ENCODE measurements at regions not wholly inside any gene's neighbourhood (a gene's known extent, or its start where the extent isn't known, plus 50 kb on each side); places are given as distances from the start of the nearest gene placed in this dataset.

DNA sequence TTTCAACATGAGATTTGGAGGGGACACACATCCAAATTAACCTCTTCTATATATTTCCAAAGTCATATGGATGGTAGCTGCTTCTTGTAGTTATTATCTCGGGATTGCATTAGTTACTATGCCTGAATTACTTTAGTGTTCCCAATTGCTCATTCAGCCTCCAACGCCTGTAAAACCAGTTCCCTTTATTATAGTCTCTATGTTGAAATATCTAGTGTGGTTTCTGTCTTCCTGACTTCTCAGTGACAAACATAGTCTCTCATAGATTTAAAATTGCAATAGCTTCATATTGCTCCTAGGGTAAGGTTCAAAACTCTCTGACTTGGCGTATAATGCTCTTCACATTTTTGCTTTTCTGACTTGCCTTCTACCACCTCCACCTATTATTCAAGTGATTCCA, 366.4 kb downstream of the CASP12 start:
- Histone ChIP-seq H3K27ac (no peak overlapping the region), H3K9me3 (no peaks in the 10 kb centered on the region), H3K4me1 (peaks cover 0 to 10% of the 10 kb centered on the region in 2 donors), H3K4me3 (no peak overlapping the region), H3K27me3 (no peaks in the 10 kb centered on the region), H3K36me3 (no peaks in the 10 kb centered on the region)
- in situ Hi-C loops (cut with MboI; ENCODE audit: low sequenced_read_pairs in 4 of 4), result no loop called here
- no peak for TF ChIP-seq POLR2A (IDR thresholded peaks at IDR 0.05)
- TF ChIP-seq, protein P1, sequence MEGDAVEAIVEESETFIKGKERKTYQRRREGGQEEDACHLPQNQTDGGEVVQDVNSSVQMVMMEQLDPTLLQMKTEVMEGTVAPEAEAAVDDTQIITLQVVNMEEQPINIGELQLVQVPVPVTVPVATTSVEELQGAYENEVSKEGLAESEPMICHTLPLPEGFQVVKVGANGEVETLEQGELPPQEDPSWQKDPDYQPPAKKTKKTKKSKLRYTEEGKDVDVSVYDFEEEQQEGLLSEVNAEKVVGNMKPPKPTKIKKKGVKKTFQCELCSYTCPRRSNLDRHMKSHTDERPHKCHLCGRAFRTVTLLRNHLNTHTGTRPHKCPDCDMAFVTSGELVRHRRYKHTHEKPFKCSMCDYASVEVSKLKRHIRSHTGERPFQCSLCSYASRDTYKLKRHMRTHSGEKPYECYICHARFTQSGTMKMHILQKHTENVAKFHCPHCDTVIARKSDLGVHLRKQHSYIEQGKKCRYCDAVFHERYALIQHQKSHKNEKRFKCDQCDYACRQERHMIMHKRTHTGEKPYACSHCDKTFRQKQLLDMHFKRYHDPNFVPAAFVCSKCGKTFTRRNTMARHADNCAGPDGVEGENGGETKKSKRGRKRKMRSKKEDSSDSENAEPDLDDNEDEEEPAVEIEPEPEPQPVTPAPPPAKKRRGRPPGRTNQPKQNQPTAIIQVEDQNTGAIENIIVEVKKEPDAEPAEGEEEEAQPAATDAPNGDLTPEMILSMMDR (IDR thresholded peaks at IDR 0.05 in 4 of 5, conservative IDR thresholded peaks at IDR 0.05 in 1 of 5), result no peak
- DNase-seq, result no peak
- no peak for ATAC-seq
- intact Hi-C loops (cut with DNase I; ENCODE audit: low total_unique reads), result no loop called here

DNA sequence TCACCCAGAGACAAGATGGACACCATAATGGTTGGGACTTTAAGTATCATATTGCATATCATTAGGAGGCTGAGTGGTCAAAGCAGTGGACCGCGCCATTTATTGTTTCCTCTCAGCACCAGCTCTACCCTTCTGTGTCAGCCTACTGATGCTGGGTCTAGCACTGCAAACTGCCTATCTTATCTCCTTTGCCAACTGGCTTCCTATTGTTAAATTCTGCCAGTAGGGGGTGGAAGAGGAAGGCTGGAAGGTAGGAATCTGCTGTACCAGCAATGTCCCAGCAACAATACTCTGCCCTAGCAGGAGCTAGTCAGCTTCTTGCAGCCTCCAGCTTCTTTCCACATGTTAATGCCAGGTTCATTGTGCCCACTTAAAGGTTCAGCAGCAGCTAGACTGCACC, 367.1 kb upstream of the PDGFD start:
- Histone ChIP-seq H3K9me3 (no peaks in the 10 kb centered on the region), H3K27ac (no peak overlapping the region), H3K36me3 (no peaks in the 10 kb centered on the region), H3K4me1 (peaks cover 0 to 10% of the 10 kb centered on the region in 2 donors), H3K4me3 (no peak overlapping the region), H3K27me3 (no peaks in the 10 kb centered on the region)
- TF ChIP-seq, protein P1 (IDR thresholded peaks at IDR 0.05 in 4 of 5, conservative IDR thresholded peaks at IDR 0.05 in 1 of 5), result no peak
- no peak for TF ChIP-seq POLR2A (IDR thresholded peaks at IDR 0.05)
- intact Hi-C loops (cut with DNase I; ENCODE audit: low total_unique reads) (no loop called here), in situ Hi-C loops (cut with MboI; ENCODE audit: low sequenced_read_pairs in 4 of 4) (no loop called here)
- DNase-seq (no peak), ATAC-seq (no peak)

DNA sequence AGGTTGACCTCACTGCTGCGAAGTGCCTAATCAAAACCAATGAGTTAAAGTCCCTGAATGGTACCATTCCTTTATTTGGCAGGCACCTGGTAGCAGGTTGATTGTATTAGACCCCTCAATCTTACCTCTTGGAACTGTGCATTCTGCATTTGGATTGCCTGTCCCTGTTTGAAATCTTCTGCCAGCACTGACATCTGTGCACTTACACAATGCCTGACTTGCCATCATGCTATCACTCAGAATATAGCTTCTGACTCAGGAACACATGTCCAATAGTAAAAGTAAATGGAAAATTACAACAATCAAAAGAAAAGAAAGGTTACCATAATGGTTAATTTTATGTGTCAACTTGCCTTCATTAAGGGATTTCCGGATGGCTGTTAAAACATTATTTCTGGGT, 366.0 kb upstream of the PDGFD start:
- no peaks in the 10 kb centered on the region for H3K36me3 ChIP-seq
- in situ Hi-C loops (cut with MboI; ENCODE audit: low sequenced_read_pairs in 4 of 4) (no loop called here), intact Hi-C loops (cut with DNase I; ENCODE audit: low total_unique reads) (no loop called here)
- TF ChIP-seq, protein P1 (IDR thresholded peaks at IDR 0.05 in 4 of 5, conservative IDR thresholded peaks at IDR 0.05 in 1 of 5), result no peak
- TF ChIP-seq POLR2A (IDR thresholded peaks at IDR 0.05), result no peak
- no peak for DNase-seq
- no peaks in the 10 kb centered on the region for H3K9me3 ChIP-seq
- H3K4me3 ChIP-seq, result no peak overlapping the region
- H3K4me1 ChIP-seq, result peaks cover 0 to 10% of the 10 kb centered on the region in 2 donors
- no peaks in the 10 kb centered on the region for H3K27me3 ChIP-seq
- H3K27ac ChIP-seq, result no peak overlapping the region
- ATAC-seq, result no peak

DNA sequence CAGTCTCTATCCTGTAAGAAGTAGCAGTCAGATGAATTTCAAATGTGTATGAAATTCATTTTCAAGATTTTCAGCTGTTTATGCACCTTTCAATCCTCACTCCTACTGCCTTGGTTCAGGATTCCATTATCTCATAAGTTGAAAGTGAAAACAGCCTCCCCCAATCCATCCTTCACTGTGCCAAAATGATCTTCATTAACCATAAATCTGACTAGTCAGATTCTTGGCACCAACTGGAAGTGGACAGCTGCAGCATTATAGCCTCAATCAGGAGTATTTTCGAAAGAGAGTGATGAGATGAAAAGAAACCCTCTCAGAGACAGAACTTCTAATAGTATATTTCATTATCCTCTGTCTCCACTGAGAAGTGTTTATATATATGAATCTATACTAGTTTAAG, 365.3 kb upstream of the PDGFD start:
- no peak for ATAC-seq
- no peaks in the 10 kb centered on the region for H3K36me3 ChIP-seq
- TF ChIP-seq, protein P1 (IDR thresholded peaks at IDR 0.05 in 4 of 5, conservative IDR thresholded peaks at IDR 0.05 in 1 of 5), result no peak
- no peak for TF ChIP-seq POLR2A (IDR thresholded peaks at IDR 0.05)
- intact Hi-C loops (cut with DNase I; ENCODE audit: low total_unique reads) (no loop called here), in situ Hi-C loops (cut with MboI; ENCODE audit: low sequenced_read_pairs in 4 of 4) (no loop called here)
- no peaks in the 10 kb centered on the region for H3K9me3 ChIP-seq
- H3K4me3 ChIP-seq, result no peak overlapping the region
- no peaks in the 10 kb centered on the region for H3K27me3 ChIP-seq
- peaks cover 0 to 10% of the 10 kb centered on the region in 2 donors for H3K4me1 ChIP-seq
- no peak for DNase-seq
- H3K27ac ChIP-seq, result no peak overlapping the region

DNA sequence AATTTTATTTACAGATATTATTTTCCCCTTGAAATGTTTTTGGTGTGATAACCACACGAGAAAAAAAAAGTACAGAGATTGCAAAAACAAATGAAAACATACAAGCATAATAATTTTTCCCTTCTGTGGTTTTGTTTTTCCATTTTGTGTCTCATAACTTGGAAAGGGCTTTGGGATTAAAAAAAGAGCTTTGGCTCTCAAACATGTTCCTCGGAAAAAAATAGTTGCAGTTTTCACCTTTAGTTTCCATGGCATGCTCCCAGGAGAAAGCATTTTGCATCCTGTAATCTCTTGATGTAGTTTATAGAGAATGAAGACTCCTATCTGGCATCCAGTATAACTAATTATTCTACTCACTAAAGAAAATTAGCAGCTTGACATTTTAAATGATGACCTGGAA, 362.1 kb upstream of the PDGFD start:
- intact Hi-C loops (cut with DNase I; ENCODE audit: low total_unique reads), result no loop called here
- no peaks in the 10 kb centered on the region for H3K27me3 ChIP-seq
- no peak overlapping the region for H3K27ac ChIP-seq
- in situ Hi-C loops (cut with MboI; ENCODE audit: low sequenced_read_pairs in 4 of 4), result no loop called here
- TF ChIP-seq POLR2A (IDR thresholded peaks at IDR 0.05), result no peak
- TF ChIP-seq, protein P1 (IDR thresholded peaks at IDR 0.05 in 4 of 5, conservative IDR thresholded peaks at IDR 0.05 in 1 of 5), result no peak
- ATAC-seq, result no peak
- H3K9me3 ChIP-seq, result no peaks in the 10 kb centered on the region
- no peaks in the 10 kb centered on the region for H3K36me3 ChIP-seq
- H3K4me1 ChIP-seq, result peaks cover 0 to 10% of the 10 kb centered on the region in 2 donors
- DNase-seq, result no peak
- H3K4me3 ChIP-seq, result no peak overlapping the region
